A549 (cell line): ENCODE measurements at regions not wholly inside any gene's neighbourhood (a gene's known extent, or its start where the extent isn't known, plus 50 kb on each side); places are given as distances from the start of the nearest gene placed in this dataset.

Experiments
- ATAC-seq, 2 experiments: fragments of 200-7000 bp in 1 of 2; fragments of >200 bp in 1 of 2; cut with Nextera tagmentation in 1 of 2; cut with Tn5 transposase in 1 of 2; 3 replicates each; pipeline versions ENCODE4 v1.8.0 to v1.9.1; 2018 to 2020; ENCODE audit warnings: mild to moderate bottlenecking in 1 of 2, moderate library complexity in 1 of 2
- CTCF ChIA-PET: fragments of 300-600 bp; sonication (Branson Sonifier 250); formaldehyde crosslinking; extraction: SDS; loops from one replicate; lab custom pipeline; 2021; ENCODE audit warnings: antibody characterized with exemption, inconsistent platforms; lab: Yijun Ruan, JAX
- POLR2A ChIA-PET: fragments of 350-600 bp; formaldehyde crosslinking; extraction: SDS; loops from one replicate; lab custom pipeline; 2021; ENCODE audit warnings: antibody characterized with exemption, inconsistent platforms; lab: Yijun Ruan, JAX
- DNase-seq, 2 experiments: peaks; one replicate each; pipeline versions ENCODE4 v3.0.0 to v3.0.0-alpha.2; 2011 to 2016; ENCODE audit warnings: low read depth in 1 of 2, low spot score in 1 of 2
- FAIRE-seq: peaks from 2 replicates; lab custom pipeline; 2011; peaks lifted over from hg19 to GRCh38; lab: Jason Lieb, UNC
- H3K27ac ChIP-seq, 2 experiments: fragments of >200 bp; sonication (Bioruptor Twin); formaldehyde crosslinking; 3 replicates each; pipeline ENCODE4 v1.5.1; 2016 to 2017
- H3K4me1 ChIP-seq: fragments of >200 bp; sonication (Bioruptor Twin); formaldehyde crosslinking; 3 replicates; pipeline ENCODE4 v1.6.1; 2016
- H3K4me2 ChIP-seq: fragments of >200 bp; sonication (Bioruptor Twin); formaldehyde crosslinking; 3 replicates; pipeline ENCODE4 v1.6.1; 2016
- H3K4me3 ChIP-seq: fragments of >200 bp; sonication (Bioruptor Twin); formaldehyde crosslinking; 3 replicates; pipeline ENCODE4 v1.5.1; 2016
- H3K9me3 ChIP-seq: fragments of >200 bp; sonication (Bioruptor Twin); formaldehyde crosslinking; 3 replicates; pipeline ENCODE4 v1.6.1; 2016
- CBX2 ChIP-seq: fragments of 200-600 bp; sonication (generic); IDR thresholded peaks from 2 replicates; pipeline ENCODE4 v1.6.1; 2016; ENCODE audit warnings: low read depth, mild to moderate bottlenecking, borderline replicate concordance
- CHD2 ChIP-seq: fragments of 150-350 bp; IDR thresholded peaks from 2 replicates; pipeline ENCODE4 v1.6.1; 2014; ENCODE audit warnings: low read length; ENCODE audit not compliant: partially characterized antibody
- CHD4 ChIP-seq: fragments of 200-600 bp; sonication (generic); IDR thresholded peaks from 2 replicates; pipeline ENCODE4 v1.6.1; 2016; ENCODE audit warnings: antibody characterized with exemption, mild to moderate bottlenecking, borderline replicate concordance
- EHF ChIP-seq: fragments of 250-450 bp; sonication (Bioruptor Pico); IDR thresholded peaks from 2 replicates; pipeline ENCODE4 v1.5.0; 2020; ENCODE audit warnings: mild to moderate bottlenecking
- EP300 ChIP-seq, 2 experiments: fragments of >200 bp; sonication (Bioruptor Twin); formaldehyde crosslinking; IDR thresholded peaks; 2 replicates in 1 of 2; 3 replicates in 1 of 2; pipeline ENCODE4 v1.6.1; 2016 to 2017
- FOSB ChIP-seq: fragments of 250-450 bp; sonication (Bioruptor Pico); IDR thresholded peaks from 2 replicates; pipeline ENCODE4 v1.5.0; 2020; ENCODE audit warnings: mild to moderate bottlenecking, moderate library complexity
- GATA3 ChIP-seq: IDR thresholded peaks from 2 replicates; pipeline ENCODE4 v1.6.1; 2012; ENCODE audit warnings: borderline replicate concordance
- HEYL ChIP-seq: fragments of 250-450 bp; sonication (Bioruptor Pico); IDR thresholded peaks from 2 replicates; pipeline ENCODE4 v1.8.0; 2021; ENCODE audit warnings: mild to moderate bottlenecking, moderate library complexity
- HOXA7 ChIP-seq: fragments of 250-450 bp; sonication (Bioruptor Pico); IDR thresholded peaks from 2 replicates; pipeline ENCODE4 v1.5.0; 2020; ENCODE audit warnings: mild to moderate bottlenecking, moderate library complexity
- HOXB13 ChIP-seq: fragments of 250-450 bp; sonication (Bioruptor Pico); IDR thresholded peaks from 2 replicates; pipeline ENCODE4 v1.5.0; 2020; ENCODE audit warnings: low read depth, mild to moderate bottlenecking, moderate library complexity
- JUNB ChIP-seq: fragments of >200 bp; sonication (Bioruptor Twin); formaldehyde crosslinking; IDR thresholded peaks from 2 replicates; pipeline ENCODE4 v1.6.1; 2016
- MAZ ChIP-seq: fragments of 150-350 bp; IDR thresholded peaks from 2 replicates; pipeline ENCODE4 v1.6.1; 2014; ENCODE audit warnings: antibody characterized with exemption, low read depth, low read length, borderline replicate concordance
- MYC ChIP-seq: IDR thresholded peaks from 2 replicates; pipeline ENCODE4 v1.6.1; 2012; ENCODE audit warnings: mild to moderate bottlenecking, inconsistent platforms, low read length, improper control_type of control experiment, borderline replicate concordance
- NPAS2 ChIP-seq: fragments of 250-450 bp; sonication (Bioruptor Pico); IDR thresholded peaks from 2 replicates; pipeline ENCODE4 v1.8.0; 2022; ENCODE audit warnings: mild to moderate bottlenecking, moderate library complexity, borderline replicate concordance
- PBX3 ChIP-seq: IDR thresholded peaks from 2 replicates; pipeline ENCODE4 v1.6.1; 2012
- POLR2AphosphoS2 ChIP-seq: conservative IDR thresholded peaks from 2 replicates; pipeline ENCODE4 v1.6.1; 2012; ENCODE audit warnings: low read length, improper control_type of control experiment, inconsistent platforms
- RCOR1 ChIP-seq: fragments of 150-350 bp; IDR thresholded peaks from 2 replicates; pipeline ENCODE4 v1.6.1; 2014; ENCODE audit warnings: antibody characterized with exemption, low read length, low read depth
- RFX5 ChIP-seq: fragments of 450-650 bp; IDR thresholded peaks from 2 replicates; pipeline ENCODE4 v1.7.1; 2014; ENCODE audit warnings: antibody characterized with exemption, mild to moderate bottlenecking, moderate library complexity
- SMC3 ChIP-seq: fragments of >200 bp; sonication (Bioruptor Twin); formaldehyde crosslinking; IDR thresholded peaks from 3 replicates; pipeline ENCODE4 v1.6.1; 2018; ENCODE audit warnings: inconsistent platforms
- WGBS: methylation state at CpG from one replicate; pipeline ENCODE4 v1.1.6; 2017; ENCODE audit errors: missing lambda C conversion rate; 5-methylcytosine and 5-hydroxymethylcytosine counted together
- TF ChIP-seq, protein P1 (sequence below): fragments of 250-450 bp; sonication (Bioruptor Pico); IDR thresholded peaks from 2 replicates; pipeline ENCODE4 v1.5.0; 2020; ENCODE audit warnings: low read depth, mild to moderate bottlenecking, moderate library complexity
- TF ChIP-seq, protein P2 (sequence below): fragments of 150-350 bp; IDR thresholded peaks from 2 replicates; pipeline ENCODE4 v1.6.1; 2014; ENCODE audit warnings: low read depth, mild to moderate bottlenecking, low read length

DNA sequence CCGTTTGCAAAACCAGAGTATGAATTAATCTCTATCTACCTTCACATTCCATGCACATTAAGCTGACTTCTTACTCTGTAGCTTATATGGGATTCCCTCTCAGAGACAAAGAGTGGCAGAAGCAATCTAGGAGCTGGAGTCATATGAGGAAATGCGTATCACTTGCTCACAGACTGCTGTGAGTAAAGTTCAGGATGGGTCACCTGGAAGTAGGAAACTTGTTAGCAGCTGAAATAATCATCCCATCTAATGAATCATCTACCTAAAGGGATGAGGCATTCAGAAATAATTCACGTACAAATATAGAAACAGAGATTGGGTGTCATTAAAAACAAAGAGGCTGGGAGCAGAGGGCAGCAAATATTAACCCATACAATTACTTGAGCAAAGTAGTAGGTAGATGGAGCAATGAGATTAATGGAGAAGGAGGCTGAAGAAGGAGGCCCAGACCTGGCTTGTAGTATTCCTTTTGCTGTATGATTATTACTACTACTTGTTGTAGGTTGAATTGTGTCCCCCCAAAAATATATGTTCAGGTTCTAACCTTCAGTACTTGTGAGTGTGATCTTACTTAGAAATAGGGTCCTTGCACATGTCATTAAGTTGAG lies 866.3 kb downstream of the ROBO2 start (continued):
- TF ChIP-seq, protein P1, sequence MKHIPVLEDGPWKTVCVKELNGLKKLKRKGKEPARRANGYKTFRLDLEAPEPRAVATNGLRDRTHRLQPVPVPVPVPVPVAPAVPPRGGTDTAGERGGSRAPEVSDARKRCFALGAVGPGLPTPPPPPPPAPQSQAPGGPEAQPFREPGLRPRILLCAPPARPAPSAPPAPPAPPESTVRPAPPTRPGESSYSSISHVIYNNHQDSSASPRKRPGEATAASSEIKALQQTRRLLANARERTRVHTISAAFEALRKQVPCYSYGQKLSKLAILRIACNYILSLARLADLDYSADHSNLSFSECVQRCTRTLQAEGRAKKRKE (CRISPR knock-in tag) = no peak
- no peak for TF ChIP-seq EP300 (IDR thresholded peaks at IDR 0.05)

DNA sequence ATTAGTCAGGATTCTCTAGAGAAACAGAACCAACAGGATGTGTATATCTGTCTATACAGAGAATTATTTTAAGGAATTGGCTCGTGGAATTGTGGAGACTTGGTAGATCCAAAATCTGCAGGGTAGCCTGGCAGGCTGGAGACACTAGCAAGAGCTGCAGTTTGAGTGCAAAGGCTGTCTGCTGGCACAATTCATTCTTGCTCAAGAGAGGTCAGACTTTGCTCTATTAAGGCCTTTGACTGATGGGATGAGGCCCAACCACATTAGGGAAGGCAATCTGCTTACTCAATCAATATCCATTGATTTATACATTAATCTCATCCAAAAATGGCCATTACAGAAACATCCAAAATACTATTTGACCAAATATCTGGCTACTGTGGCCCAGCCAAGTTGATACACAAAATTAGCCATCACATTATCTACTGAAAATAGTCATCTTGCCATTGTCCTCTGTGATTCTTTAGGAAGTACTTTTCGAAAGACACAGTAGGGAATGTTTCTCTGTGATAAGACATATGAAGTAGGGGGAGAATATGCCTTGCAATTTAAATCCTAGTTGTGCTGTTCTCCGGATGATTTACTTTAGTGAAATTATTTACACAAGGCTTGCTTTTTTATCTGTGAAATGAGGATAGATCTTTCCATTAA lies 873.8 kb downstream of the ROBO2 start:
- DNase-seq = no peak
- ChIA-PET CTCF (interaction anchor here (1.6 kb wide), 1 partner anchor 8 kb away, joined by 3 read pairs; no protein-coding TSS in a partner anchor), POLR2A (no interaction called here)
- no peak for FAIRE-seq
- WGBS = 25% methylated on average over 3 of the region's 3 CpGs
- Histone ChIP-seq H3K4me3 (no peak overlapping the region), H3K27ac (no peak overlapping the region), H3K9me3 (no peaks in the 10 kb centered on the region), H3K4me2 (no peak overlapping the region), H3K4me1 (no peaks in the 10 kb centered on the region)
- no peak for ATAC-seq
- no peak for TF ChIP-seq PBX3
- no peak for TF ChIP-seq CHD4
- no peak for TF ChIP-seq EHF (CRISPR knock-in tag)
- no peak for TF ChIP-seq CBX2
- TF ChIP-seq SMC3 = no peak
- TF ChIP-seq HEYL = no peak
- TF ChIP-seq MAZ = no peak
- TF ChIP-seq HOXB13 (CRISPR knock-in tag) = no peak
- no peak for TF ChIP-seq RCOR1
- TF ChIP-seq GATA3 = no peak
- TF ChIP-seq JUNB = no peak
- no peak for TF ChIP-seq FOSB
- no peak for TF ChIP-seq POLR2AphosphoS2
- TF ChIP-seq MYC = no peak
- no peak for TF ChIP-seq RFX5
- TF ChIP-seq HOXA7 (CRISPR knock-in tag) = no peak

DNA sequence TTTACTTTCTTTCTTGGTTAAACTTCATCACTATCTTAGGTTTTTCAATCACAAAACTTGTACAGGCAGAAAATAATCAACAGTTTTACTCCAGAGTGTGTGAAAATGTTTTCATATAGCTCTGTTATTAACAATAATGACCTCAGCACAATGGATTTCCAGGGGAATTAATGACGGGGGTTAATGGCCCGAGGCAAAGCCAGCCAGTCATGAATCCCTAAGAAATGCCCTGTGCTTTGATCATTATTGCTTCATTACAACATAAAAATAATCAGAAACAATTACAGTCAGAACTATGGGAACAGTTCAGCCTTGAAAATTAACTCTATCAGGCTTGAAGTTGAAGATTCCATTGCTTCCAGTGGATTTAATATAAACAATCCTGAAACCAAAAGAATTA lies 875.4 kb downstream of the ROBO2 start:
- Histone ChIP-seq H3K9me3 (peaks cover 3% of the 10 kb centered on the region; the same call in 1 of the 3 replicates), H3K27ac (no peak overlapping the region), H3K4me2 (no peak overlapping the region), H3K4me3 (no peak overlapping the region), H3K4me1 (no peaks in the 10 kb centered on the region)
- 0% methylated on average over 2 of the region's 2 CpGs for WGBS
- FAIRE-seq (no peak), ATAC-seq (no peak), DNase-seq (no peak)
- ChIA-PET POLR2A (no interaction called here), CTCF (no interaction called here)
- no peak for TF ChIP-seq CHD2
- TF ChIP-seq, protein P1 (CRISPR knock-in tag) = no peak
- TF ChIP-seq, protein P2, sequence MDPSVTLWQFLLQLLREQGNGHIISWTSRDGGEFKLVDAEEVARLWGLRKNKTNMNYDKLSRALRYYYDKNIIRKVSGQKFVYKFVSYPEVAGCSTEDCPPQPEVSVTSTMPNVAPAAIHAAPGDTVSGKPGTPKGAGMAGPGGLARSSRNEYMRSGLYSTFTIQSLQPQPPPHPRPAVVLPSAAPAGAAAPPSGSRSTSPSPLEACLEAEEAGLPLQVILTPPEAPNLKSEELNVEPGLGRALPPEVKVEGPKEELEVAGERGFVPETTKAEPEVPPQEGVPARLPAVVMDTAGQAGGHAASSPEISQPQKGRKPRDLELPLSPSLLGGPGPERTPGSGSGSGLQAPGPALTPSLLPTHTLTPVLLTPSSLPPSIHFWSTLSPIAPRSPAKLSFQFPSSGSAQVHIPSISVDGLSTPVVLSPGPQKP = no peak
- no peak for TF ChIP-seq NPAS2
- TF ChIP-seq CHD4 = no peak
